GM12878 (cell line): ENCODE measurements at regions not wholly inside any gene's neighbourhood (a gene's known extent, or its start where the extent isn't known, plus 50 kb on each side); places are given as distances from the start of the nearest gene placed in this dataset.

Experiments used
- ATAC-seq: fragments of 200-7000 bp; cut with Tn5 transposase; 3 replicates; pipeline ENCODE4 v1.9.1; 2020; ENCODE audit warnings: mild to moderate bottlenecking, moderate library complexity
- BruUV-seq: library from RNA; stranded (reverse); fragments of 400-500 nt; replicated peaks from 2 replicates; lab custom pipeline; 2021; lab: Mats Ljungman, UMichigan
- CTCF ChIA-PET: fragments of 300-600 bp; sonication (Branson Sonifier 250); formaldehyde crosslinking; extraction: SDS; loops from one replicate; lab custom pipeline; 2021; ENCODE audit warnings: inconsistent platforms; lab: Yijun Ruan, JAX
- POLR2A ChIA-PET: fragments of 350-600 bp; formaldehyde crosslinking; extraction: SDS; loops from one replicate; lab custom pipeline; 2021; ENCODE audit warnings: inconsistent platforms; lab: Charles Lee
- RAD21 ChIA-PET: fragments of 300-600 bp; sonication (Branson Sonifier 250); formaldehyde crosslinking; loops from one replicate; lab custom pipeline; 2023; ENCODE audit warnings: antibody characterized with exemption; ENCODE audit not compliant: unreplicated experiment; lab: Charles Lee
- SMC1A ChIA-PET: fragments of 300-600 bp; sonication (Branson Sonifier 250); formaldehyde crosslinking; loops from one replicate; lab custom pipeline; 2023; ENCODE audit not compliant: unreplicated experiment, uncharacterized antibody; lab: Charles Lee
- DNase-seq: peaks from one replicate; pipeline ENCODE4 v3.0.0-alpha.2; 2011; ENCODE audit warnings: low read depth, low spot score
- FAIRE-seq: peaks from 3 replicates; lab custom pipeline; 2011; peaks lifted over from hg19 to GRCh38; lab: Jason Lieb, UNC
- H2AFZ ChIP-seq: 2 replicates; pipeline ENCODE4 v1.6.0; 2011; ENCODE audit warnings: low read depth, low read length, control low read depth; ENCODE audit not compliant: control insufficient read depth
- H3K27ac ChIP-seq: 2 replicates; pipeline ENCODE4 v1.5.1; 2011; ENCODE audit warnings: control low read depth; ENCODE audit not compliant: control insufficient read depth, insufficient read depth
- H3K27me3 ChIP-seq, 2 experiments: replicated peaks in 1 of 2; 2 replicates each; pipeline versions ENCODE4 v1.6.0 to v1.6.1; 2011; ENCODE audit warnings: low read length in 1 of 2; ENCODE audit not compliant: control insufficient read depth in 2 of 2, insufficient read depth in 2 of 2
- H3K36me3 ChIP-seq, 2 experiments: 2 replicates each; pipeline ENCODE4 v1.5.1; 2011; ENCODE audit warnings: low read length in 1 of 2; ENCODE audit not compliant: control insufficient read depth in 2 of 2, insufficient read depth in 2 of 2
- H3K4me1 ChIP-seq: 2 replicates; pipeline ENCODE4 v1.6.1; 2011; ENCODE audit warnings: mild to moderate bottlenecking, low read length, moderate library complexity, mixed read lengths; ENCODE audit not compliant: control insufficient read depth, insufficient read depth
- H3K4me2 ChIP-seq: 2 replicates; pipeline ENCODE4 v1.6.0; 2011; ENCODE audit warnings: control low read depth; ENCODE audit not compliant: control insufficient read depth, insufficient read depth
- H3K4me3 ChIP-seq: fragments of 200-600 bp; sonication (generic); 2 replicates; pipeline ENCODE4 v1.5.1; 2016
- H3K79me2 ChIP-seq: 2 replicates; pipeline ENCODE4 v1.6.0; 2011; ENCODE audit warnings: low read length; ENCODE audit not compliant: control insufficient read depth, insufficient read depth
- H3K9ac ChIP-seq: 2 replicates; pipeline ENCODE4 v1.8.0; 2011; ENCODE audit warnings: low read length, control low read depth, mixed read lengths; ENCODE audit not compliant: control insufficient read depth, insufficient read depth
- H3K9me3 ChIP-seq: replicated peaks from 3 replicates; pipeline ENCODE4 v1.5.1; 2011; ENCODE audit warnings: mild to moderate bottlenecking, low read length; ENCODE audit not compliant: control insufficient read depth, insufficient read depth
- H4K20me1 ChIP-seq: 2 replicates; pipeline ENCODE4 v1.6.0; 2011; ENCODE audit not compliant: control insufficient read depth, insufficient read depth
- DPF2 ChIP-seq: fragments of 450-650 bp; IDR thresholded peaks from 2 replicates; pipeline ENCODE4 v1.6.1; 2017; ENCODE audit warnings: mild to moderate bottlenecking
- IRF4 ChIP-seq: IDR thresholded peaks from 2 replicates; pipeline ENCODE4 v1.6.1; 2011; ENCODE audit warnings: low read depth, low read length
- JUNB ChIP-seq: IDR thresholded peaks from 2 replicates; pipeline ENCODE4 v1.6.1; 2016; ENCODE audit warnings: antibody characterized with exemption, mild to moderate bottlenecking
- MXI1 ChIP-seq: fragments of 150-350 bp; IDR thresholded peaks from 2 replicates; pipeline ENCODE4 v1.6.1; 2011; ENCODE audit warnings: low read depth, mild to moderate bottlenecking, inconsistent platforms, low read length, improper control_type of control experiment
- NFXL1 ChIP-seq: fragments of 450-650 bp; IDR thresholded peaks from 2 replicates; pipeline ENCODE4 v1.6.1; 2017; ENCODE audit warnings: antibody characterized with exemption, mild to moderate bottlenecking, borderline replicate concordance
- PML ChIP-seq: IDR thresholded peaks from 2 replicates; pipeline ENCODE4 v1.6.1; 2012; ENCODE audit warnings: low read length, inconsistent platforms
- RELA ChIP-seq: fragments of 450-650 bp; IDR thresholded peaks from 2 replicates; pipeline ENCODE4 v1.8.0; 2014; ENCODE audit warnings: borderline replicate concordance; ENCODE audit not compliant: partially characterized antibody
- SP1 ChIP-seq: IDR thresholded peaks from one replicate; pipeline ENCODE4 v1.6.1; 2011; ENCODE audit warnings: low read depth, low read length
- TAF1 ChIP-seq: IDR thresholded peaks from 2 replicates; pipeline ENCODE4 v1.6.1; 2011; ENCODE audit warnings: mild to moderate bottlenecking, low read depth, low read length, borderline replicate concordance
- YY1 ChIP-seq: IDR thresholded peaks from 2 replicates; pipeline ENCODE4 v1.6.1; 2011; ENCODE audit warnings: low read depth, mild to moderate bottlenecking, low read length
- ZNF622 ChIP-seq: fragments of 450-650 bp; IDR thresholded peaks from 2 replicates; pipeline ENCODE4 v1.6.1; 2017; ENCODE audit warnings: mild to moderate bottlenecking, inconsistent platforms
- WGBS: methylation state at CpG from one replicate; pipeline ENCODE4 v1.1.6; 2016; ENCODE audit warnings: low lambda C conversion rate; ENCODE audit not compliant: insufficient replicate concordance, insufficient coverage; ENCODE audit errors: missing lambda C conversion rate; 5-methylcytosine and 5-hydroxymethylcytosine counted together
- in situ Hi-C: fragments of 300-500 bp; cut with MboI; formaldehyde crosslinking; loops from 9 replicates; pipeline ENCODE4 v1.14.3; 2018; ENCODE audit warnings: mixed read lengths
- intact Hi-C: fragments of 100-400 bp; cut with micrococcal nuclease; formaldehyde crosslinking; loops from one replicate; pipeline ENCODE4 v1.14.2; 2022; ENCODE audit not compliant: unreplicated experiment
- TF ChIP-seq, protein P1 (sequence below): fragments of 450-650 bp; IDR thresholded peaks from 2 replicates; pipeline ENCODE4 v1.6.1; 2017; ENCODE audit warnings: low read depth, mild to moderate bottlenecking, moderate library complexity

DNA sequence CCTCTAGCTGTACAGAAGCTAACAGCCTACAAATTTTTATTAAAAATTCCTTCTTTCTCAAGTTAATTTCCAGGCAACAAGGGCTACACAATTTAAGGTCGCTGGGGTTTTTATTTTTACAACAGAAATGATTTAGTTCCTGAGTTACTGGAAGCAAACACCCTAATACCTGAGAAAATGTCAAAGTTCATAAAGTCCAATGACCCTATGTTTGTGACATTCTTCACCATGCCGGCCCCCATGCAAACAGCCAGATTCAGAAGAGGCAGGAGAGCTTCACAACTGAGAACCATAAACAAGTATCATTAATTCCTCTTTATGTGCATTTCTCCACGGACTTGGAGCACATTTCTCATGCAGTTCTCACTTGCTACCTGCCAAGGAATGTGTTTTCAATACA, 236.2 kb upstream of the EGLN3 start:
- in situ Hi-C loops = no loop called here
- CTCF ChIA-PET = no interaction called here
- no peak for FAIRE-seq
- POLR2A ChIA-PET = no interaction called here
- Histone ChIP-seq H3K9ac (no peak overlapping the region), H3K9me3 (no peaks in the 10 kb centered on the region), H3K27me3 (no peaks in the 10 kb centered on the region), H3K4me2 (no peak overlapping the region), H3K79me2 (no peaks in the 10 kb centered on the region), H4K20me1 (no peaks in the 10 kb centered on the region), H3K4me1 (no peaks in the 10 kb centered on the region), H3K36me3 (no peaks in the 10 kb centered on the region), H2AFZ (no peak overlapping the region), H3K27ac (no peak overlapping the region), H3K4me3 (no peak overlapping the region)
- DNase-seq = no peak
- SMC1A ChIA-PET = no interaction called here
- ATAC-seq = no peak
- TF ChIP-seq TAF1 (no peak), NFXL1 (no peak), IRF4 (no peak), JUNB (no peak), RELA (no peak), MXI1 (no peak), ZNF622 (no peak), PML (no peak), DPF2 (no peak), YY1 (no peak), SP1 (no peak)
- TF ChIP-seq, protein P1, sequence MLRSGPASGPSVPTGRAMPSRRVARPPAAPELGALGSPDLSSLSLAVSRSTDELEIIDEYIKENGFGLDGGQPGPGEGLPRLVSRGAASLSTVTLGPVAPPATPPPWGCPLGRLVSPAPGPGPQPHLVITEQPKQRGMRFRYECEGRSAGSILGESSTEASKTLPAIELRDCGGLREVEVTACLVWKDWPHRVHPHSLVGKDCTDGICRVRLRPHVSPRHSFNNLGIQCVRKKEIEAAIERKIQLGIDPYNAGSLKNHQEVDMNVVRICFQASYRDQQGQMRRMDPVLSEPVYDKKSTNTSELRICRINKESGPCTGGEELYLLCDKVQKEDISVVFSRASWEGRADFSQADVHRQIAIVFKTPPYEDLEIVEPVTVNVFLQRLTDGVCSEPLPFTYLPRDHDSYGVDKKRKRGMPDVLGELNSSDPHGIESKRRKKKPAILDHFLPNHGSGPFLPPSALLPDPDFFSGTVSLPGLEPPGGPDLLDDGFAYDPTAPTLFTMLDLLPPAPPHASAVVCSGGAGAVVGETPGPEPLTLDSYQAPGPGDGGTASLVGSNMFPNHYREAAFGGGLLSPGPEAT = no peak
- 19% methylated on average over 3 of the region's 3 CpGs for WGBS
- no TSS peak for BruUV-seq
- RAD21 ChIA-PET = no interaction called here
- intact Hi-C loops = no loop called here
